ENCODE measurements at regions not wholly inside any gene's neighbourhood (a gene's known extent, or its start where the extent isn't known, plus 50 kb on each side); places are given as distances from the start of the nearest gene placed in this dataset.

- DNase-seq (ENCODE audit: low spot score in 2 of 2): no peak
- Histone ChIP-seq H3K4me3 (no peak overlapping the region), H3K27me3 (no peaks in the 10 kb centered on the region), H3K9me3 (no peaks in the 10 kb centered on the region), H3K27ac (no peak overlapping the region), H3K4me1 (no peaks in the 10 kb centered on the region), H3K36me3 (no peaks in the 10 kb centered on the region)
- no peak for TF ChIP-seq CTCF (IDR thresholded peaks at IDR 0.05)
- intact Hi-C loops (cut with DNase I): no loop called here
Observed at GRCh38 chr11:92594251-92594650, 369.6 kb downstream of the FAT3 start.

GRCh38 chr11:92595052-92595451 lies 370.4 kb downstream of the FAT3 start:
- H3K36me3 ChIP-seq: no peaks in the 10 kb centered on the region
- DNase-seq (ENCODE audit: low spot score in 2 of 2): no peak
- H3K9me3 ChIP-seq: no peaks in the 10 kb centered on the region
- intact Hi-C loops (cut with DNase I): no loop called here
- no peak overlapping the region for H3K27ac ChIP-seq
- no peaks in the 10 kb centered on the region for H3K27me3 ChIP-seq
- TF ChIP-seq CTCF (IDR thresholded peaks at IDR 0.05): no peak
- H3K4me1 ChIP-seq: no peaks in the 10 kb centered on the region
- no peak overlapping the region for H3K4me3 ChIP-seq

- H3K9me3 ChIP-seq: no peaks in the 10 kb centered on the region
- H3K27me3 ChIP-seq: no peaks in the 10 kb centered on the region
- DNase-seq (ENCODE audit: low spot score in 2 of 2): no peak
- H3K4me1 ChIP-seq: no peaks in the 10 kb centered on the region
- no peak overlapping the region for H3K4me3 ChIP-seq
- TF ChIP-seq CTCF (IDR thresholded peaks at IDR 0.05): no peak
- intact Hi-C loops (cut with DNase I): no loop called here
- no peak overlapping the region for H3K27ac ChIP-seq
- H3K36me3 ChIP-seq: no peaks in the 10 kb centered on the region
Observed at GRCh38 chr11:92596596-92597317, 372.1 kb downstream of the FAT3 start.

- Histone ChIP-seq H3K9me3 (no peaks in the 10 kb centered on the region), H3K27me3 (no peaks in the 10 kb centered on the region), H3K36me3 (no peaks in the 10 kb centered on the region), H3K4me1 (no peaks in the 10 kb centered on the region), H3K4me3 (no peak overlapping the region), H3K27ac (no peak overlapping the region)
- DNase-seq (ENCODE audit: low spot score in 2 of 2): no peak
- no peak for TF ChIP-seq CTCF (IDR thresholded peaks at IDR 0.05)
- intact Hi-C loops (cut with DNase I): no loop called here
Observed at GRCh38 chr11:92601048-92601447, 368.4 kb upstream of the MTNR1B start.

- intact Hi-C loops (cut with DNase I): no loop called here
- H3K4me1 ChIP-seq: no peaks in the 10 kb centered on the region
- TF ChIP-seq CTCF (IDR thresholded peaks at IDR 0.05): no peak
- no peak overlapping the region for H3K27ac ChIP-seq
- no peak for DNase-seq (ENCODE audit: low spot score in 2 of 2)
- no peaks in the 10 kb centered on the region for H3K36me3 ChIP-seq
- no peak overlapping the region for H3K4me3 ChIP-seq
- no peaks in the 10 kb centered on the region for H3K27me3 ChIP-seq
- no peaks in the 10 kb centered on the region for H3K9me3 ChIP-seq
Observed at GRCh38 chr11:92605667-92606066, 363.8 kb upstream of the MTNR1B start.

Data from ascending aorta (tissue), 2 donors.